GM19239 (cell line): ENCODE measurements at regions not wholly inside any gene's neighbourhood (a gene's known extent, or its start where the extent isn't known, plus 50 kb on each side); places are given as distances from the start of the nearest gene placed in this dataset.
"Not testable (repeated sequence)": the region's sequence is repeated elsewhere in the genome, so short reads cannot be mapped to it uniquely, and the experiment has no call there.

ENCODE experiments used
- DNase-seq: peaks from one replicate; pipeline ENCODE4 v3.0.0; 2011; ENCODE audit warnings: low spot score; ENCODE audit not compliant: insufficient read length
- FAIRE-seq: peaks from 2 replicates; lab custom pipeline; 2011; peaks lifted over from hg19 to GRCh38; lab: Jason Lieb, UNC

GRCh38 chr5:44252545-44252944 is 136.7 kb downstream of the FGF10 start:
- no peak for FAIRE-seq

GRCh38 chr5:44246986-44247385 is 142.2 kb downstream of the FGF10 start:
- DNase-seq: no peak
- no peak for FAIRE-seq

More at GRCh38 chr5:44252545-44252944, 136.7 kb downstream of the FGF10 start:
- no peak for DNase-seq

GRCh38 chr5:44245935-44246334 is 143.3 kb downstream of the FGF10 start:
- no peak for DNase-seq

GRCh38 chr5:44242791-44243190 is 146.4 kb downstream of the FGF10 start:
- DNase-seq (no peak), FAIRE-seq (no peak)

More at GRCh38 chr5:44245935-44246334, 143.3 kb downstream of the FGF10 start:
- FAIRE-seq: no peak

- FAIRE-seq (no peak), DNase-seq (no peak)
These were observed 153.2 kb downstream of the FGF10 start for GRCh38 chr5:44236040-44236439.

GRCh38 chr5:44233691-44234090 is 155.5 kb downstream of the FGF10 start:
- DNase-seq: no peak
- FAIRE-seq: no peak

- DNase-seq: no peak
- FAIRE-seq: no peak
These were observed 163.7 kb downstream of the FGF10 start for GRCh38 chr5:44225231-44226160.

GRCh38 chr5:44199408-44199807 is 189.8 kb downstream of the FGF10 start:
- no peak for FAIRE-seq
- no peak for DNase-seq

- FAIRE-seq (no peak), DNase-seq (no peak)
These were observed 200.0 kb downstream of the FGF10 start for GRCh38 chr5:44189255-44189654.

- DNase-seq: no peak
- no peak for FAIRE-seq
These were observed 201.2 kb downstream of the FGF10 start for GRCh38 chr5:44187973-44188372.

GRCh38 chr5:44183753-44184152 is 205.5 kb downstream of the FGF10 start:
- FAIRE-seq: no peak
- no peak for DNase-seq

- FAIRE-seq (no peak), DNase-seq (no peak)
These were observed 205.9 kb downstream of the FGF10 start for GRCh38 chr5:44183312-44183711.

GRCh38 chr5:44178414-44178813 is 210.8 kb downstream of the FGF10 start:
- DNase-seq (no peak), FAIRE-seq (no peak)

- FAIRE-seq: no peak
- no peak for DNase-seq
These were observed 221.7 kb downstream of the FGF10 start for GRCh38 chr5:44167540-44167939.

GRCh38 chr5:44160369-44160768 is 228.9 kb downstream of the FGF10 start:
- no peak for DNase-seq
- no peak for FAIRE-seq

GRCh38 chr5:44150075-44150723 is 239.0 kb downstream of the FGF10 start:
- FAIRE-seq: no peak

GRCh38 chr5:44117947-44118346 is 271.3 kb downstream of the FGF10 start:
- not testable (repeated sequence) for DNase-seq, FAIRE-seq

More at GRCh38 chr5:44150075-44150723, 239.0 kb downstream of the FGF10 start:
- DNase-seq: no peak

- not testable (repeated sequence) for FAIRE-seq, DNase-seq
These were observed 281.0 kb downstream of the FGF10 start for GRCh38 chr5:44108232-44108631.

GRCh38 chr5:44099643-44100042 is 289.6 kb downstream of the FGF10 start:
- no peak for FAIRE-seq
- DNase-seq: no peak

GRCh38 chr5:44089424-44090144 is 299.6 kb downstream of the FGF10 start:
- FAIRE-seq (no peak), DNase-seq (no peak)

GRCh38 chr5:44085083-44085482 is 304.1 kb downstream of the FGF10 start:
- no peak for FAIRE-seq
- no peak for DNase-seq
